Islet precursor cell (in vitro differentiated cells): ENCODE measurements at regions not wholly inside any gene's neighbourhood (a gene's known extent, or its start where the extent isn't known, plus 50 kb on each side); places are given as distances from the start of the nearest gene placed in this dataset.
"Not testable (repeated sequence)": the region's sequence is repeated elsewhere in the genome, so short reads cannot be mapped to it uniquely, and the experiment has no call there.

ENCODE experiments used
- DNase-seq: peaks from one replicate; pipeline ENCODE4 v3.0.0-alpha.2; 2018

GRCh38 chr10:27344568-27345454 lies 104.2 kb upstream of the ACBD5 start:
- DNase-seq, result no peak

- no peak for DNase-seq
Observed at GRCh38 chr10:27341001-27341400, 100.4 kb upstream of the ACBD5 start.

- not testable (repeated sequence) for DNase-seq
Observed at GRCh38 chr10:27335246-27335645, 94.6 kb upstream of the ACBD5 start.

GRCh38 chr10:27330074-27330473 lies 89.5 kb upstream of the ACBD5 start:
- DNase-seq, result no peak

- no peak for DNase-seq
Observed at GRCh38 chr10:27328946-27329345, 88.3 kb upstream of the ACBD5 start.

GRCh38 chr10:27326748-27327147 lies 86.2 kb upstream of the ACBD5 start:
- DNase-seq, result not testable (repeated sequence)

- DNase-seq, result peak; percentile 89
Observed at GRCh38 chr10:27319752-27320431, 79.3 kb upstream of the ACBD5 start.

GRCh38 chr10:27319139-27319538 lies 78.5 kb upstream of the ACBD5 start:
- DNase-seq, result not testable (repeated sequence)

GRCh38 chr10:27315082-27315481 lies 74.5 kb upstream of the ACBD5 start:
- not testable (repeated sequence) for DNase-seq

- not testable (repeated sequence) for DNase-seq
Observed at GRCh38 chr10:27313586-27313985, 73.0 kb upstream of the ACBD5 start.

GRCh38 chr10:27312854-27313253 lies 72.3 kb upstream of the ACBD5 start:
- no peak for DNase-seq

- not testable (repeated sequence) for DNase-seq
Observed at GRCh38 chr10:27311809-27312208, 71.2 kb upstream of the ACBD5 start.

- not testable (repeated sequence) for DNase-seq
Observed at GRCh38 chr10:27298522-27298850, 57.9 kb upstream of the ACBD5 start.

- DNase-seq, result no peak
Observed at GRCh38 chr10:27297844-27298521, 57.4 kb upstream of the ACBD5 start.

- DNase-seq, result not testable (repeated sequence)
Observed at GRCh38 chr10:27296285-27296684, 55.7 kb upstream of the ACBD5 start.

GRCh38 chr10:27291253-27291895 lies 50.8 kb upstream of the ACBD5 start:
- not testable (repeated sequence) for DNase-seq
